HL-60 (cell line): ENCODE measurements at regions not wholly inside any gene's neighbourhood (a gene's known extent, or its start where the extent isn't known, plus 50 kb on each side); places are given as distances from the start of the nearest gene placed in this dataset.

Source experiments
- DNase-seq, 2 experiments: peaks; one replicate each; pipeline ENCODE4 v3.0.0-alpha.2; 2010 to 2020; ENCODE audit warnings: low read depth in 1 of 2, low spot score in 1 of 2
- H3K27ac ChIP-seq: fragments of 250-450 bp; sonication (Bioruptor Pico); replicated peaks from 2 replicates; pipeline ENCODE4 v1.5.1; 2020; ENCODE audit warnings: mild to moderate bottlenecking, moderate library complexity
- H3K27me3 ChIP-seq: fragments of 250-450 bp; sonication (Bioruptor Pico); 2 replicates; pipeline ENCODE4 v1.5.1; 2021; ENCODE audit warnings: mild to moderate bottlenecking, moderate library complexity; ENCODE audit not compliant: insufficient read depth, poor library complexity, severe bottlenecking
- H3K4me3 ChIP-seq: replicated peaks from 2 replicates; pipeline ENCODE4 v1.5.1; 2011; ENCODE audit warnings: mild to moderate bottlenecking, control low read depth, low read length; ENCODE audit not compliant: insufficient read depth
- GABPA ChIP-seq: IDR thresholded peaks from 2 replicates; pipeline ENCODE4 v1.6.1; 2012; ENCODE audit warnings: low read depth
- POLR2AphosphoS5 ChIP-seq: IDR thresholded peaks from 2 replicates; pipeline ENCODE4 v1.6.1; 2012; ENCODE audit warnings: low read depth
- SPI1 ChIP-seq: IDR thresholded peaks from 2 replicates; pipeline ENCODE4 v1.6.1; 2012; ENCODE audit warnings: low read depth, mild to moderate bottlenecking, borderline replicate concordance
- TF ChIP-seq, protein P1 (sequence below): IDR thresholded peaks from one replicate; pipeline ENCODE4 v1.5.1; 2011; ENCODE audit warnings: low read length, control low read depth, inconsistent platforms; ENCODE audit not compliant: insufficient read depth
- TF ChIP-seq, protein P2 (sequence below): IDR thresholded peaks from 2 replicates; pipeline ENCODE4 v1.6.1; 2012; ENCODE audit warnings: low read depth; ENCODE audit not compliant: insufficient replicate concordance

DNA sequence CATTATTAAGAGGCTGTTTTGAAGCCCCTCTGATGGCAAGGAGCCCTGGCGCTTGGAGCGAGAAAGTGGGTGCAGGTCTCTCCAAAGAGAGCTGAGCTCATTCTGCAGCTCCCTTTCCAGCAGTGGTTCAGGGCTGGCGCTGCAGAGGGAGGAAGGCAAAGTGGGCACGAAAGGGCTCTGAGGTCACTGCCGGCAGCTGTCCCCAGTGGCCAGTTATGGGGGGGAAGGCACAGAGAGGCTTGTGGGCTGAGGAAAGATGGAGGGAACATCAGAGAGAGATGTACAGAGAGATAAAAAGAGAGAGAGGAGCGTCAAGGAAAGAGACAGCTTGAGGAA lies 75.2 kb upstream of the TBX5 start:
- H3K27me3 ChIP-seq, result peaks cover 21% of the 10 kb centered on the region
- no peak for DNase-seq
- H3K4me3 ChIP-seq, result no peak overlapping the region
- no peak overlapping the region for H3K27ac ChIP-seq
- TF ChIP-seq GABPA, result no peak
- TF ChIP-seq, protein P1, sequence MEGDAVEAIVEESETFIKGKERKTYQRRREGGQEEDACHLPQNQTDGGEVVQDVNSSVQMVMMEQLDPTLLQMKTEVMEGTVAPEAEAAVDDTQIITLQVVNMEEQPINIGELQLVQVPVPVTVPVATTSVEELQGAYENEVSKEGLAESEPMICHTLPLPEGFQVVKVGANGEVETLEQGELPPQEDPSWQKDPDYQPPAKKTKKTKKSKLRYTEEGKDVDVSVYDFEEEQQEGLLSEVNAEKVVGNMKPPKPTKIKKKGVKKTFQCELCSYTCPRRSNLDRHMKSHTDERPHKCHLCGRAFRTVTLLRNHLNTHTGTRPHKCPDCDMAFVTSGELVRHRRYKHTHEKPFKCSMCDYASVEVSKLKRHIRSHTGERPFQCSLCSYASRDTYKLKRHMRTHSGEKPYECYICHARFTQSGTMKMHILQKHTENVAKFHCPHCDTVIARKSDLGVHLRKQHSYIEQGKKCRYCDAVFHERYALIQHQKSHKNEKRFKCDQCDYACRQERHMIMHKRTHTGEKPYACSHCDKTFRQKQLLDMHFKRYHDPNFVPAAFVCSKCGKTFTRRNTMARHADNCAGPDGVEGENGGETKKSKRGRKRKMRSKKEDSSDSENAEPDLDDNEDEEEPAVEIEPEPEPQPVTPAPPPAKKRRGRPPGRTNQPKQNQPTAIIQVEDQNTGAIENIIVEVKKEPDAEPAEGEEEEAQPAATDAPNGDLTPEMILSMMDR, result no peak
- TF ChIP-seq POLR2AphosphoS5, result no peak
- TF ChIP-seq, protein P2, sequence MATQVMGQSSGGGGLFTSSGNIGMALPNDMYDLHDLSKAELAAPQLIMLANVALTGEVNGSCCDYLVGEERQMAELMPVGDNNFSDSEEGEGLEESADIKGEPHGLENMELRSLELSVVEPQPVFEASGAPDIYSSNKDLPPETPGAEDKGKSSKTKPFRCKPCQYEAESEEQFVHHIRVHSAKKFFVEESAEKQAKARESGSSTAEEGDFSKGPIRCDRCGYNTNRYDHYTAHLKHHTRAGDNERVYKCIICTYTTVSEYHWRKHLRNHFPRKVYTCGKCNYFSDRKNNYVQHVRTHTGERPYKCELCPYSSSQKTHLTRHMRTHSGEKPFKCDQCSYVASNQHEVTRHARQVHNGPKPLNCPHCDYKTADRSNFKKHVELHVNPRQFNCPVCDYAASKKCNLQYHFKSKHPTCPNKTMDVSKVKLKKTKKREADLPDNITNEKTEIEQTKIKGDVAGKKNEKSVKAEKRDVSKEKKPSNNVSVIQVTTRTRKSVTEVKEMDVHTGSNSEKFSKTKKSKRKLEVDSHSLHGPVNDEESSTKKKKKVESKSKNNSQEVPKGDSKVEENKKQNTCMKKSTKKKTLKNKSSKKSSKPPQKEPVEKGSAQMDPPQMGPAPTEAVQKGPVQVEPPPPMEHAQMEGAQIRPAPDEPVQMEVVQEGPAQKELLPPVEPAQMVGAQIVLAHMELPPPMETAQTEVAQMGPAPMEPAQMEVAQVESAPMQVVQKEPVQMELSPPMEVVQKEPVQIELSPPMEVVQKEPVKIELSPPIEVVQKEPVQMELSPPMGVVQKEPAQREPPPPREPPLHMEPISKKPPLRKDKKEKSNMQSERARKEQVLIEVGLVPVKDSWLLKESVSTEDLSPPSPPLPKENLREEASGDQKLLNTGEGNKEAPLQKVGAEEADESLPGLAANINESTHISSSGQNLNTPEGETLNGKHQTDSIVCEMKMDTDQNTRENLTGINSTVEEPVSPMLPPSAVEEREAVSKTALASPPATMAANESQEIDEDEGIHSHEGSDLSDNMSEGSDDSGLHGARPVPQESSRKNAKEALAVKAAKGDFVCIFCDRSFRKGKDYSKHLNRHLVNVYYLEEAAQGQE, result no peak
- no peak for TF ChIP-seq SPI1

DNA sequence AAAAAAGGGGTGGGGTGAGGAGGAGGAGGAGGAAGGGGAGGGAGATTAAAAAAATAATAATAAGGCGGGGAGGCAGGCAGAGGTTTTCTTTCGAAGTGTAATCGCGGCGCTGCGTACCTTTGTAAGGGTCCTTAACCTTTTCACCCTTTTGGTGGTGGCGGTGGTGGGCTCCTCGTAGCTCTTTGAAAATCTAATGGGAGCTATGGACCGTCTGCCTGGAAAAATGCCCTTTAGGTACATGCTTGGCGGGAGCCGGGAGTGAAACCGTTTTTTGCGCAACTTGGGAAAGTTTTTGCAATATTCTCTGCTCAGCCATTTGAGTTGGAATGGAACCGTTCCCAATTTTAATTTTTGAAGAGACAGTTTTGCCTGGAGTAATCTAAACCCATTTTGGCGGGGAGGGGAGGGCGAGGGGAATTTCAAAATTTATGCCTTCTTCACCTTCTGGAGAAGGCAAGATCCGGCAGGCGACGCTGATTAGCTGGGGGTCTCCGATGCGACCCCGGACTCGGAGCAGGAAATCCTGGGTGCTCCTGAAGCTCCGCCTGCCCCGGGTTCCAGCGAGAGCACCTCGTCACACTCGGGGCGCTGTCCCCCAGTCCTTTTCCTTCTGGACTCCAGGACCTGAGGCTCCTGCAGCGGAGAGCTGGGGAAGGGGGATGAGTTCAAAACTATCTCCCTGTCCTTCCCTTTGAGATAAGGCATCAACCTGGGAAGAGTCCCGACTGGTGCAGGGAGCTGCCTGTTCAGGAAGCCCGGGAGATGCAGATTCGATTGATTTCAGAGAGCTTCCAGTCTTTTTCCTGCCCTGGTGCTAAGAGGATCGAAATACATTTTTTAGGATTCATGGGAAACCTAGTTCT lies 74.6 kb upstream of the TBX5 start:
- no peak overlapping the region for H3K27ac ChIP-seq
- H3K4me3 ChIP-seq, result no peak overlapping the region
- no peak for DNase-seq
- H3K27me3 ChIP-seq, result peaks cover 21% of the 10 kb centered on the region
- TF ChIP-seq GABPA, result no peak

DNA sequence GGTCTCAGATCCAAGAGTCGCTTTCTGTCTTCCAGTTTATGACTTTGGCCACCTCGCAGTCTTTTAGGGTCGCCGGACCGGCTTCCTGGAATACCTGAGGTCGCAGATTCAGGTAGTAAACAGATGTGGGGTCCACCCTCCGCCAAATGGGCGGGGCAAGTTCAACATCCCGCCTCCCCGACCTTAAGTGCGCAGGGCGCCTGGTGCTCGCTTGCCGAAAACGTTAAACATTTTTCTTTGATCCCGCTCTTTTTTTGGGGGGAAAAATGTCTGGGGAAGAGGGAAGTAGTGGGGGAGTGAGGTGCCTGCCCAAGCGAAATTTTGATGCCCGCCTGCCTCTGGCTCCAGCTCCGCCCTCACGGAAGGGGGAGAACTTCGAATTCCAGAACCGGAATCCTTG lies 73.9 kb upstream of the TBX5 start:
- Histone ChIP-seq H3K27me3 (peaks cover 21% of the 10 kb centered on the region), H3K27ac (no peak overlapping the region), H3K4me3 (no peak overlapping the region)
- DNase-seq, result no peak
- no peak for TF ChIP-seq POLR2AphosphoS5
- no peak for TF ChIP-seq SPI1
- TF ChIP-seq GABPA, result no peak
- TF ChIP-seq, protein P2, result no peak
- TF ChIP-seq, protein P1, result no peak

DNA sequence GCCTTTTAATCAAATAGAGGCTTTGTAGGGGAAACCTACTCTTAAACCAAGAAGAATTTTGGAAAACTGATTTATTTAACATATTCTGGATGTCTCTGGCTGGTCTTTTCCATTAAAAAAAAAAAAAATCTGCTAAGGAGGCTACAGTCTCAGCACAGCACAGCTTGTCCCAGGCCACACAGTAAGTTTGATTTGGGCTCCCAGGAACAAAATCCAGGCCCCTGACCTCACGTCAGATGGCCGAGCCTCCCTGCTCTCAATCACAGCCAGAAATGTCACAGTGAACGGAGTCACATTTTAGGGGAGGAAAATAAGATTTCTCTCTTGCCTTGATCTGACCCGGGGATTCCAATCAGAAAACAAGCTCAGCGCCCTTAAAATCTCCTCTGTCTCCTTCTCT lies 72.9 kb upstream of the TBX5 start:
- no peak overlapping the region for H3K27ac ChIP-seq
- DNase-seq, result no peak
- no peak overlapping the region for H3K4me3 ChIP-seq
- H3K27me3 ChIP-seq, result peaks cover 21% of the 10 kb centered on the region
- no peak for TF ChIP-seq GABPA
- TF ChIP-seq, protein P2, result no peak
- TF ChIP-seq, protein P1, result no peak
- TF ChIP-seq POLR2AphosphoS5, result no peak
- no peak for TF ChIP-seq SPI1
